Stomach (tissue), 4 donors: ENCODE measurements at regions not wholly inside any gene's neighbourhood (a gene's known extent, or its start where the extent isn't known, plus 50 kb on each side); places are given as distances from the start of the nearest gene placed in this dataset.

Source experiments
- EP300 ChIP-seq: sonication (generic); formaldehyde crosslinking; IDR thresholded peaks from one replicate; pipeline ENCODE4 v1.6.1; 2017; ENCODE audit warnings: antibody characterized with exemption
- POLR2A ChIP-seq, 4 donors: fragments of 450-650 bp; IDR thresholded peaks; one replicate each; pipeline ENCODE4 v1.6.1; 2016; ENCODE audit warnings: antibody characterized with exemption in 4 of 4, control low read depth in 2 of 4, mild to moderate bottlenecking in 1 of 4, moderate library complexity in 1 of 4
- TF ChIP-seq, protein P1 (sequence below), 7 experiments: fragments of 450-650 bp in 4 of 7; fragments of 200-600 bp in 3 of 7; sonication (generic) in 3 of 7; IDR thresholded peaks; one replicate each; pipeline ENCODE4 v1.5.1; 2016 to 2019; ENCODE audit warnings: antibody characterized with exemption in 7 of 7, control low read depth in 2 of 7, mild to moderate bottlenecking in 1 of 7

DNA sequence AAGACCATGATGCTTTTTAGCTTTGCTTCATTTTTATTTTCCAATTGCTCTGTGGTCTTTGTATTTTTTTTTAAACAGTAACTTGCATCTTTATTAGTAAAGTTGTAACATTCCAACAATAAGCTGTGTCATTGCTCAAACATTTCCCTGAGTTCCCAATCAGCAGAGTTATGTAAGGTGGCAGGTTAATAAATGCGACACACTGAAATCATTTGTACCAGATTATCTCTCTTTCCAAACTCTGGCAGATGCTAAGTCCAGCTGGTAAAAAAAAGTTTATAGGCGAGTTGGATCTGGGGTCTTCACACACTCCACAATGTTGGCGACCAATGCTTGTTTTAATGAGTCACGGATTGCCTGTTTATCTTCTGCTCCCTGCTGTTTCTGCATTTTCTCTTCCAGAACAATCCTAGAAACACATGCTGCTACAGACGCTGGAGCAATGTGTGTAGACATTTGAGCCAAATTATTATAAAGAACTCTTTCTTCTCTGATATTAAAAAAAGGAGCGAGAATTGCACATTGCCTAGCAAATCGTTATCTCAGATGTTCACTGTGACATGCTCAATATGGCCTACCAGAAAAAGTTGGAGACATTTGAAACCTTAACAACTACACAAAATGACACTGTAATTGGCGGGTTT, 113.6 kb upstream of the IFNGR1 start:
- TF ChIP-seq POLR2A (IDR thresholded peaks at IDR 0.05) (no peak), EP300 (no peak)
- TF ChIP-seq, protein P1, sequence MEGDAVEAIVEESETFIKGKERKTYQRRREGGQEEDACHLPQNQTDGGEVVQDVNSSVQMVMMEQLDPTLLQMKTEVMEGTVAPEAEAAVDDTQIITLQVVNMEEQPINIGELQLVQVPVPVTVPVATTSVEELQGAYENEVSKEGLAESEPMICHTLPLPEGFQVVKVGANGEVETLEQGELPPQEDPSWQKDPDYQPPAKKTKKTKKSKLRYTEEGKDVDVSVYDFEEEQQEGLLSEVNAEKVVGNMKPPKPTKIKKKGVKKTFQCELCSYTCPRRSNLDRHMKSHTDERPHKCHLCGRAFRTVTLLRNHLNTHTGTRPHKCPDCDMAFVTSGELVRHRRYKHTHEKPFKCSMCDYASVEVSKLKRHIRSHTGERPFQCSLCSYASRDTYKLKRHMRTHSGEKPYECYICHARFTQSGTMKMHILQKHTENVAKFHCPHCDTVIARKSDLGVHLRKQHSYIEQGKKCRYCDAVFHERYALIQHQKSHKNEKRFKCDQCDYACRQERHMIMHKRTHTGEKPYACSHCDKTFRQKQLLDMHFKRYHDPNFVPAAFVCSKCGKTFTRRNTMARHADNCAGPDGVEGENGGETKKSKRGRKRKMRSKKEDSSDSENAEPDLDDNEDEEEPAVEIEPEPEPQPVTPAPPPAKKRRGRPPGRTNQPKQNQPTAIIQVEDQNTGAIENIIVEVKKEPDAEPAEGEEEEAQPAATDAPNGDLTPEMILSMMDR (IDR thresholded peaks at IDR 0.05), result no peak
